ENCODE measurements at regions not wholly inside any gene's neighbourhood (a gene's known extent, or its start where the extent isn't known, plus 50 kb on each side); places are given as distances from the start of the nearest gene placed in this dataset.

- no peak for TF ChIP-seq POLR2AphosphoS5 (IDR thresholded peaks at IDR 0.05)
- TF ChIP-seq POLR2A (IDR thresholded peaks at IDR 0.05; ENCODE audit: low read depth) = no peak
- no peak for TF ChIP-seq EP300 (IDR thresholded peaks at IDR 0.05)
- TF ChIP-seq CTCF (IDR thresholded peaks at IDR 0.05) = no peak
Observed at GRCh38 chr6:149170564-149171452, 146.7 kb upstream of the TAB2 start.

Measured in esophagus muscularis mucosa (tissue), 4 donors.